SK-N-SH (cell line): ENCODE measurements at regions not wholly inside any gene's neighbourhood (a gene's known extent, or its start where the extent isn't known, plus 50 kb on each side); places are given as distances from the start of the nearest gene placed in this dataset.

Experiments
- CTCF ChIA-PET: fragments of 300-600, 350-600 bp; formaldehyde crosslinking; extraction: SDS; loops from one replicate; lab custom pipeline; 2021; lab: Yijun Ruan, JAX
- POLR2A ChIA-PET: fragments of 350-600 bp; sonication (Branson Sonifier 250); formaldehyde crosslinking; extraction: SDS; loops from one replicate; lab custom pipeline; 2020; ENCODE audit warnings: antibody characterized with exemption, inconsistent platforms; lab: Yijun Ruan, JAX
- DNase-seq: peaks from one replicate; pipeline ENCODE4 v3.0.0; 2012
- H2AFZ ChIP-seq: fragments of 200-600 bp; sonication (generic); 2 replicates; pipeline ENCODE4 v1.8.1; 2016; ENCODE audit warnings: antibody characterized with exemption, mild to moderate bottlenecking, low read depth
- H3F3A ChIP-seq: fragments of 200-600 bp; sonication (generic); replicated peaks from 2 replicates; pipeline ENCODE3; 2016; ENCODE audit warnings: antibody characterized with exemption, mild to moderate bottlenecking; ENCODE audit not compliant: insufficient read depth
- H3K27ac ChIP-seq, 2 experiments: fragments of 200-500 bp in 1 of 2; fragments of 200-600 bp in 1 of 2; sonication (Bioruptor generic) in 1 of 2; sonication (generic), shearing (Covaris generic) in 1 of 2; 2 replicates each; pipeline versions ENCODE4 v1.5.1 to v1.6.1; 2014 to 2016; ENCODE audit warnings: low read depth in 2 of 2, inconsistent platforms in 1 of 2, low read length in 1 of 2, mild to moderate bottlenecking in 1 of 2, mixed read lengths in 1 of 2
- H3K27me3 ChIP-seq: fragments of 200-600 bp; sonication (generic), shearing (Covaris generic); 2 replicates; pipeline ENCODE4 v1.6.1; 2016; ENCODE audit warnings: mixed run types; ENCODE audit not compliant: insufficient read depth
- H3K36me3 ChIP-seq, 2 experiments: fragments of 200-500 bp in 1 of 2; fragments of 200-600 bp in 1 of 2; sonication (Bioruptor generic) in 1 of 2; sonication (generic) in 1 of 2; replicated peaks in 1 of 2; 2 replicates each; pipeline versions ENCODE3 to v1.5.1; 2014 to 2016; ENCODE audit warnings: low read length in 1 of 2, mild to moderate bottlenecking in 1 of 2; ENCODE audit not compliant: insufficient read depth in 2 of 2, control insufficient read depth in 1 of 2
- H3K4me1 ChIP-seq, 2 experiments: fragments of 200-500 bp in 1 of 2; fragments of 200-600 bp in 1 of 2; sonication (Bioruptor generic) in 1 of 2; sonication (generic), shearing (Covaris generic) in 1 of 2; 2 replicates each; pipeline versions ENCODE4 v1.5.1 to v1.6.1; 2014 to 2016; ENCODE audit warnings: low read depth in 1 of 2, low read length in 1 of 2, mixed run types in 1 of 2; ENCODE audit not compliant: insufficient read depth in 2 of 2, control insufficient read depth in 1 of 2
- H3K4me2 ChIP-seq: fragments of 200-600 bp; sonication (generic), shearing (Covaris generic); 2 replicates; pipeline ENCODE4 v1.6.1; 2017; ENCODE audit warnings: mixed run types
- H3K4me3 ChIP-seq, 2 experiments: fragments of 200-500 bp in 1 of 2; fragments of 200-600 bp in 1 of 2; sonication (Bioruptor generic) in 1 of 2; sonication (generic), shearing (Covaris generic) in 1 of 2; 2 replicates each; pipeline versions ENCODE4 v1.5.1 to v1.8.1; 2014 to 2016; ENCODE audit warnings: low read depth in 2 of 2, inconsistent platforms in 1 of 2, low read length in 1 of 2, mild to moderate bottlenecking in 1 of 2, mixed read lengths in 1 of 2, moderate library complexity in 1 of 2
- H3K79me2 ChIP-seq: fragments of 200-600 bp; sonication (generic); 2 replicates; pipeline ENCODE4 v1.8.1; 2017; ENCODE audit warnings: mild to moderate bottlenecking; ENCODE audit not compliant: insufficient read depth
- H3K9ac ChIP-seq: fragments of 200-600 bp; sonication (generic); 2 replicates; pipeline ENCODE4 v1.6.1; 2017; ENCODE audit warnings: mixed run types
- H3K9me2 ChIP-seq: fragments of 200-600 bp; sonication (generic); 2 replicates; pipeline ENCODE4 v1.6.1; 2017; ENCODE audit warnings: mixed run types
- H3K9me3 ChIP-seq: fragments of 200-600 bp; sonication (generic); 2 replicates; pipeline ENCODE4 v1.6.1; 2017; ENCODE audit warnings: mixed run types, mild to moderate bottlenecking, moderate library complexity
- H4K20me1 ChIP-seq: fragments of 200-600 bp; sonication (generic); 2 replicates; pipeline ENCODE4 v1.6.1; 2017; ENCODE audit warnings: mild to moderate bottlenecking, mixed run types; ENCODE audit not compliant: insufficient read depth
- FOSL2 ChIP-seq: IDR thresholded peaks from 2 replicates; pipeline ENCODE4 v1.4.0; 2012; ENCODE audit warnings: low read depth, mild to moderate bottlenecking, moderate library complexity, borderline replicate concordance
- FOXM1 ChIP-seq: IDR thresholded peaks from 2 replicates; pipeline ENCODE4 v1.4.0; 2012; ENCODE audit warnings: low read depth, mild to moderate bottlenecking
- MEF2A ChIP-seq: IDR thresholded peaks from 2 replicates; pipeline ENCODE4 v1.4.0; 2012; ENCODE audit warnings: low read depth, borderline replicate concordance
- NRF1 ChIP-seq: IDR thresholded peaks from 2 replicates; pipeline ENCODE4 v1.6.1; 2012; ENCODE audit warnings: low read depth, mild to moderate bottlenecking, low read length
- POLR2AphosphoS5 ChIP-seq: IDR thresholded peaks from 2 replicates; pipeline ENCODE4 v1.6.1; 2012; ENCODE audit warnings: low read depth, low read length
- TEAD4 ChIP-seq: IDR thresholded peaks from 2 replicates; pipeline ENCODE4 v1.4.0; 2012; ENCODE audit warnings: mild to moderate bottlenecking, borderline replicate concordance; ENCODE audit not compliant: insufficient read depth
- USF1 ChIP-seq: IDR thresholded peaks from 2 replicates; pipeline ENCODE4 v1.4.0; 2012; ENCODE audit warnings: low read depth, borderline replicate concordance
- ZBTB33 ChIP-seq: IDR thresholded peaks from 2 replicates; pipeline ENCODE4 v1.4.0; 2012; ENCODE audit warnings: low read depth, borderline replicate concordance
- WGBS: methylation state at CpG from one replicate; pipeline ENCODE4 v1.1.6; 2017; ENCODE audit warnings: low lambda C conversion rate; 5-methylcytosine and 5-hydroxymethylcytosine counted together
- TF ChIP-seq, protein P1 (sequence below): fragments of 200-600 bp; sonication (generic); IDR thresholded peaks from 2 replicates; pipeline ENCODE4 v1.6.1; 2017; ENCODE audit warnings: antibody characterized with exemption, mild to moderate bottlenecking, moderate library complexity

- Histone ChIP-seq H3K79me2 (no peaks in the 10 kb centered on the region), H4K20me1 (no peaks in the 10 kb centered on the region), H3K9me2 (no peaks in the 10 kb centered on the region), H3K27ac (no peak overlapping the region), H3K9me3 (no peaks in the 10 kb centered on the region), H3K36me3 (no peaks in the 10 kb centered on the region), H3K4me2 (no peak overlapping the region), H2AFZ (no peak overlapping the region), H3K27me3 (no peaks in the 10 kb centered on the region), H3K4me1 (no peaks in the 10 kb centered on the region), H3K9ac (no peak overlapping the region), H3F3A (no peaks in the 10 kb centered on the region), H3K4me3 (no peak overlapping the region)
- DNase-seq = no peak
- WGBS = 89% methylated on average over 3 of the region's 3 CpGs
- POLR2A ChIA-PET = no interaction called here
- CTCF ChIA-PET = no interaction called here
- TF ChIP-seq ZBTB33 = no peak
- TF ChIP-seq NRF1 = no peak
Observed at GRCh38 chr1:102733491-102734236, 374.7 kb downstream of the COL11A1 start.

DNA sequence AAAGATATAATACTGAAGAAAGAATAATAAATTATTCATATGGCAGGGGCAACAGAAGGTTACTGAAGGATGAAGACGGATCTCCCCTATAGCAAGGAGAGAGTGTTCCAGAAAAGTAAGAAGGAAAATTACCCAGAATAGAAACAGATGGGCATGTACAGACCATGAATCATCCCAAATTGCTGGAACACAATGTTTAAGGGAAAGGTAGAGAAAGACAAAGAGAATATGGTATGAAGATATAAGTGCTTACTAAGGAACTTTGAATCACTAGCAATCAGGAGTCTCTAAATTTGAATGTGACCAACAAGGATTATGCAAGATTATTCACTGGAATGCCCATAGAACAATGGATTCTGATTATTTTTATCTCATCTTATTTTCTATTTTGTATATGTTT, 375.4 kb downstream of the COL11A1 start:
- Histone ChIP-seq H2AFZ (no peak overlapping the region), H3F3A (no peaks in the 10 kb centered on the region), H3K9me2 (no peaks in the 10 kb centered on the region), H3K9ac (no peak overlapping the region), H3K4me3 (no peak overlapping the region), H3K4me1 (no peaks in the 10 kb centered on the region), H3K4me2 (no peak overlapping the region), H3K36me3 (no peaks in the 10 kb centered on the region), H3K27me3 (no peaks in the 10 kb centered on the region), H4K20me1 (no peaks in the 10 kb centered on the region), H3K9me3 (no peaks in the 10 kb centered on the region), H3K27ac (no peak overlapping the region), H3K79me2 (no peaks in the 10 kb centered on the region)
- ChIA-PET CTCF (no interaction called here), POLR2A (no interaction called here)
- TF ChIP-seq MEF2A (no peak), FOXM1 (no peak), POLR2AphosphoS5 (no peak), FOSL2 (no peak), ZBTB33 (no peak), TEAD4 (no peak), USF1 (no peak)
- TF ChIP-seq, protein P1, sequence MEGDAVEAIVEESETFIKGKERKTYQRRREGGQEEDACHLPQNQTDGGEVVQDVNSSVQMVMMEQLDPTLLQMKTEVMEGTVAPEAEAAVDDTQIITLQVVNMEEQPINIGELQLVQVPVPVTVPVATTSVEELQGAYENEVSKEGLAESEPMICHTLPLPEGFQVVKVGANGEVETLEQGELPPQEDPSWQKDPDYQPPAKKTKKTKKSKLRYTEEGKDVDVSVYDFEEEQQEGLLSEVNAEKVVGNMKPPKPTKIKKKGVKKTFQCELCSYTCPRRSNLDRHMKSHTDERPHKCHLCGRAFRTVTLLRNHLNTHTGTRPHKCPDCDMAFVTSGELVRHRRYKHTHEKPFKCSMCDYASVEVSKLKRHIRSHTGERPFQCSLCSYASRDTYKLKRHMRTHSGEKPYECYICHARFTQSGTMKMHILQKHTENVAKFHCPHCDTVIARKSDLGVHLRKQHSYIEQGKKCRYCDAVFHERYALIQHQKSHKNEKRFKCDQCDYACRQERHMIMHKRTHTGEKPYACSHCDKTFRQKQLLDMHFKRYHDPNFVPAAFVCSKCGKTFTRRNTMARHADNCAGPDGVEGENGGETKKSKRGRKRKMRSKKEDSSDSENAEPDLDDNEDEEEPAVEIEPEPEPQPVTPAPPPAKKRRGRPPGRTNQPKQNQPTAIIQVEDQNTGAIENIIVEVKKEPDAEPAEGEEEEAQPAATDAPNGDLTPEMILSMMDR = no peak
- DNase-seq = no peak
- 19% methylated on average over 1 of the region's 1 CpG for WGBS
